GM21390 (cell line): ENCODE measurements at regions not wholly inside any gene's neighbourhood (a gene's known extent, or its start where the extent isn't known, plus 50 kb on each side); places are given as distances from the start of the nearest gene placed in this dataset.

Experiments
- ATAC-seq: cut with Tn5 transposase; IDR thresholded peaks from one replicate; pipeline ENCODE4 v1.9.1; 2021; ENCODE audit not compliant: unreplicated experiment

- ATAC-seq: no peak
Observed at GRCh38 chr9:89655990-89656657, 51.3 kb downstream of the GADD45G start.

- no peak for ATAC-seq
Observed at GRCh38 chr9:89657295-89657694, 52.5 kb downstream of the GADD45G start.

GRCh38 chr9:89657765-89658164 is 53.0 kb downstream of the GADD45G start:
- ATAC-seq: no peak

GRCh38 chr9:89658401-89658800 is 53.6 kb downstream of the GADD45G start:
- no peak for ATAC-seq

GRCh38 chr9:89658931-89659330 is 54.1 kb downstream of the GADD45G start:
- no peak for ATAC-seq

GRCh38 chr9:89659473-89659872 is 54.7 kb downstream of the GADD45G start:
- ATAC-seq: no peak

GRCh38 chr9:89659891-89660685 is 55.3 kb downstream of the GADD45G start:
- ATAC-seq: no peak

GRCh38 chr9:89661391-89661949 is 56.7 kb downstream of the GADD45G start:
- ATAC-seq: no peak

- no peak for ATAC-seq
Observed at GRCh38 chr9:89661956-89662717, 57.3 kb downstream of the GADD45G start.

GRCh38 chr9:89662718-89663613 is 58.2 kb downstream of the GADD45G start:
- ATAC-seq: no peak

GRCh38 chr9:89663614-89663970 is 58.8 kb downstream of the GADD45G start:
- no peak for ATAC-seq

GRCh38 chr9:89664010-89664409 is 59.2 kb downstream of the GADD45G start:
- ATAC-seq: no peak

- no peak for ATAC-seq
Observed at GRCh38 chr9:89664896-89665329, 60.1 kb downstream of the GADD45G start.

GRCh38 chr9:89666364-89666763 is 61.6 kb downstream of the GADD45G start:
- no peak for ATAC-seq

- no peak for ATAC-seq
Observed at GRCh38 chr9:89666950-89667349, 62.1 kb downstream of the GADD45G start.

GRCh38 chr9:89667726-89668125 is 62.9 kb downstream of the GADD45G start:
- no peak for ATAC-seq

GRCh38 chr9:89668216-89668865 is 63.5 kb downstream of the GADD45G start:
- no peak for ATAC-seq

- ATAC-seq: no peak
Observed at GRCh38 chr9:89668866-89669246, 64.0 kb downstream of the GADD45G start.

GRCh38 chr9:89669361-89669842 is 64.6 kb downstream of the GADD45G start:
- ATAC-seq: no peak

- ATAC-seq: no peak
Observed at GRCh38 chr9:89670114-89670513, 65.3 kb downstream of the GADD45G start.
